IPS-18c (cell line): ENCODE measurements at regions not wholly inside any gene's neighbourhood (a gene's known extent, or its start where the extent isn't known, plus 50 kb on each side); places are given as distances from the start of the nearest gene placed in this dataset.

ENCODE experiments used
- H3K4me3 ChIP-seq: 2 replicates; pipeline ENCODE4 v1.7.0; 2013; ENCODE audit warnings: low read depth, mild to moderate bottlenecking, low read length, moderate library complexity; ENCODE audit not compliant: insufficient read depth
- H3K9me3 ChIP-seq: one replicate; pipeline ENCODE4 v1.6.1; 2013; ENCODE audit warnings: mild to moderate bottlenecking, low read length, moderate library complexity; ENCODE audit not compliant: control insufficient read depth, insufficient read depth

GRCh38 chr18:61699397-61700110, 193.3 kb downstream of the RNF152 start:
- Histone ChIP-seq H3K9me3 (no peaks in the 10 kb centered on the region), H3K4me3 (no peak overlapping the region)

DNA sequence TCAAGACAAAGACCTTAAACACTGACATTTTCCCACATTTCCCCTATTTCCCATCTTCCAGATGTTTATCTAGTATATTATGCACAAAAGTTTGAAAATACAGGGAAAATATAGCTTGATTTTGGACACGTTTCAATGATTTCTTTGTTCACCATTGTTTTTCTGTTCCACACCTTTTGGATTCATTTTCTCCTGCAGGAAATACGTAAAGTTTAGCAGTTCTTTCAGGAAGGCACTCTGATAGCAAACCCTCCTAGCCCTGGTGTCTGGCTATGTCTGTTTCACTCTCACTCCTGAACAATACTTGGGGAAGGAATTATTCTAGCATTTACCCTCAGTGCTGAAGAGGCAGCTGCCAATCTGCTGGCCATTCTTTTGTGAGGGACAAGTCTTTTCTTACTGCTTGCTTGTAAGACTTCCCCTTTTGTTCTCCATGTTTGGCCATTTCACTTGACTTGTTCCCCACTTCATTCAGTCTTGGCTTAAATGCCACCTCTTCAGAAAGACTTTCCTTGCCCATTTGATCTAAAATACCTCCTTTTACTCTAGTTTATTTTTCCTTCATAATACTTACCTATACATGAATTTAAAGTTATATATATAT, 195.4 kb downstream of the RNF152 start:
- no peak overlapping the region for H3K4me3 ChIP-seq

DNA sequence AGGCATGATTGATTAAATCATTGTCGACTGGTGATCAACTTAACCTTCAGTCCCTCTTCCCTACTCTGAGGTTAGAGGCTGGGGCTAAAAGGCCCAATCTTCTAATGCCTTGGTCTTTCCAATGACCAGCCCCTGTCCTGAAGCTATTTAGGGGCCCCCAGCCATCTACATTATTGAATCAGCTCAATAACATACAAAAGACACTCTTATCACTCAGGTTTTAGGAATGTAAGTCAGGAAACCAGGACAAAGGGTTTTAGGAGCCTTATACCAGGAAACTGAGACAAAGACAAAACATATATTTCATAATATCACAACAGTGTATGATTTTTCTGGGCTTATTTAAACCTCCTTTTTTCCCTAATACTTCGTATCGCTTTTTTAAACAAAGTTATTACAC, 198.6 kb downstream of the RNF152 start:
- H3K4me3 ChIP-seq, result no peak overlapping the region
- H3K9me3 ChIP-seq, result peaks cover 3% of the 10 kb centered on the region

More for the DNA sequence above, 195.4 kb downstream of the RNF152 start:
- peaks cover 3% of the 10 kb centered on the region for H3K9me3 ChIP-seq

GRCh38 chr18:61690418-61691138, 202.2 kb downstream of the RNF152 start:
- Histone ChIP-seq H3K4me3 (no peak overlapping the region), H3K9me3 (peaks cover 3% of the 10 kb centered on the region)

GRCh38 chr18:61687317-61687716, 205.5 kb downstream of the RNF152 start:
- Histone ChIP-seq H3K9me3 (no peaks in the 10 kb centered on the region), H3K4me3 (no peak overlapping the region)

DNA sequence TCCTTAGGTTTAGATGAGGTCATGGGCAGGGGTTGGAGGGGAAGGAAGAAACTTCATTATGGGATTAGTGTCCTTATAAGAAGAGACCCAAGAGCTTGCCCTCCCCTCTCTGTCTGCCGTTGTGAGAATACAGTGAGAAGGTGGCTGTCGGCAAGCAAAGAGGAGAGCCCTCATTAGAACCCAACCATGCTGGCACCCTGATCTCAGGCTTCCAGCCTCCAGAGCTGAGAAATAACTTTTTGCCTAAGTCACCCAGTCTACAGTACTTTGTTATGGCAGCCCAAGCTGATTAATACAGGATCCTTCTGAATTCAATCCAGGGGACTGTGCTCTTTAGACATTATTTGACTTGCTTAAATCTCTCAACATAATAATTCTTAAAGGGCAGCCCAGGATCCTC, 209.0 kb downstream of the RNF152 start:
- Histone ChIP-seq H3K9me3 (no peaks in the 10 kb centered on the region), H3K4me3 (no peak overlapping the region)

- Histone ChIP-seq H3K9me3 (no peaks in the 10 kb centered on the region), H3K4me3 (no peak overlapping the region)
Observed at GRCh38 chr18:61681065-61681464, 211.7 kb downstream of the RNF152 start.

DNA sequence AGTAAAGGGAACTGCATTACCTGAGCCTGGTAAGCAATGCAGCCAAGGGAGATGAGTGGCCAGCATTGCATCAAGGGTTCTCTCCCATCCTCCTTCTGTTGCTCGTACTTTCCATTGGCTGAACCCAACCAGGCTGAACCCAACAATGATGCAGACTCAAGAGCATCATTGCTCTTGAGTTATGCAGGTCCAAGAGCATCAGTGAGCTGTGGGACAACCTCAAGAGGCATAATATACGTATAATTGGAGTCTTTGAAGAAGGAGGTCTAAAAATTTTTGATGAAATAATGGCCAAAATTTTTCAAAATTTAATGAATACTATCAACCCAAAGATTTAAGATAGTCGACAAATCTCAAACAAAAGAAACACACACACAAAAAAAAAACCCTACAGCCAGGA, 213.0 kb downstream of the RNF152 start:
- Histone ChIP-seq H3K4me3 (no peak overlapping the region), H3K9me3 (no peaks in the 10 kb centered on the region)

GRCh38 chr18:61677435-61677970, 215.3 kb downstream of the RNF152 start:
- Histone ChIP-seq H3K4me3 (no peak overlapping the region), H3K9me3 (no peaks in the 10 kb centered on the region)

GRCh38 chr18:61676773-61677434, 215.9 kb downstream of the RNF152 start:
- H3K9me3 ChIP-seq, result no peaks in the 10 kb centered on the region

DNA sequence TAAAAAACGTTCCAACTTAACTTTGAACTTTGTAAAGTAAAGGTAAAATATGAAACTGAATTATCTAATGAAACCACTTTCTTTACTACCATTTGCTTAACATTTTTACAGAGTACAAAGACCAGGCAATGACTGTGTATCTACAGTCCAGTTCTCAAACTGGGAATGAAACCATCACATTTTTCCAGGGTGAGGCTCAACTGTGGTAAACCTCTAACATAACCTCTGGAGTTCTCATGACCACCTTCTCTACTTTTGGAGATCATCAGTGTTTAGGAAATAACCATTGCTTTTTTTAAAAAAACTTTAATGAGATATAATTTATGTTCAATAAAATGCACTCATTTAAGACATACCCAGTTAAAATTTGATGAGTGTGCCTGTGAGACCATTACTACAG, 223.5 kb downstream of the RNF152 start:
- no peaks in the 10 kb centered on the region for H3K9me3 ChIP-seq
- H3K4me3 ChIP-seq, result no peak overlapping the region

More at GRCh38 chr18:61676773-61677434, 215.9 kb downstream of the RNF152 start:
- no peak overlapping the region for H3K4me3 ChIP-seq

- Histone ChIP-seq H3K9me3 (no peaks in the 10 kb centered on the region), H3K4me3 (no peak overlapping the region)
Observed at GRCh38 chr18:61666876-61667590, 225.8 kb downstream of the RNF152 start.

GRCh38 chr18:61664419-61665084, 228.3 kb downstream of the RNF152 start:
- Histone ChIP-seq H3K9me3 (no peaks in the 10 kb centered on the region), H3K4me3 (no peak overlapping the region)

DNA sequence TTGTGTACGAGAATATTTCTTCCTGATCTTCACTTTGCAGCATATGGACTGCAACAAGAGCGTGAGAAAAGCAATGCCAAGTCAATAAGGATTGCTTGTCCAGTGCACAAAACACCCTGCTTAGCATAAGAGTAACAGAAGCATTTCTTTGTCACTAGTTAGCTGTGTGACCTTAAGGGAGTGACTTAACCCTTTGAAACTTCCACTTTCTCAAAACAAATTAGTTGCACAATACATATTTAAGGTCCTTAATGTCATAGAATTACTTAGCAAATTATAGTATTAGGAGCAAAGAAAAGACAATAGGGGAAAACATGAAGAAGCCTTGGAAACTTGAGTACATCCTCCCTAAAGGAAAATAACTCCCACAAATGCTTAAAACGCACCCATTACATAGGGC, 230.1 kb downstream of the RNF152 start:
- H3K4me3 ChIP-seq, result no peak overlapping the region
- no peaks in the 10 kb centered on the region for H3K9me3 ChIP-seq

DNA sequence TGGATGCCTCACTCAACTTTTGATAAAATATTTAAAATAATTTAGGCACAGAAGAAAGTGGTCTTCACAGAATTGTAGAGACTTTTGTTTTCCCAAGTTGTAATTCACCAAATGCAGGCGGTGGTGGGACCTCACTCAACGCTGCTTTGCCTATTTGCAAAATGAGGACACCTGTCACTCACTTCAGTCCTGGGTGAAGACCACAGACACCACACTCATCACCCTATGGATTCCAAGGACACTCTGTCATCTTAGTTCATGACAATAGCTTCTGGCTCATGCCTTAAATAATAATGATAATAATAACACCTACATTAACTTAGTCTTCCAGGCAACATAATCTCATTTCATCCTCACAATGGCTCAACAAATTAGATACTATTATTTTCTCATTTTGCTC, 234.4 kb downstream of the RNF152 start:
- H3K4me3 ChIP-seq, result no peak overlapping the region
- no peaks in the 10 kb centered on the region for H3K9me3 ChIP-seq

GRCh38 chr18:61657066-61657732, 235.6 kb downstream of the RNF152 start:
- H3K4me3 ChIP-seq, result no peak overlapping the region
- H3K9me3 ChIP-seq, result no peaks in the 10 kb centered on the region
